ENCODE measurements at regions not wholly inside any gene's neighbourhood (a gene's known extent, or its start where the extent isn't known, plus 50 kb on each side); places are given as distances from the start of the nearest gene placed in this dataset.

DNA sequence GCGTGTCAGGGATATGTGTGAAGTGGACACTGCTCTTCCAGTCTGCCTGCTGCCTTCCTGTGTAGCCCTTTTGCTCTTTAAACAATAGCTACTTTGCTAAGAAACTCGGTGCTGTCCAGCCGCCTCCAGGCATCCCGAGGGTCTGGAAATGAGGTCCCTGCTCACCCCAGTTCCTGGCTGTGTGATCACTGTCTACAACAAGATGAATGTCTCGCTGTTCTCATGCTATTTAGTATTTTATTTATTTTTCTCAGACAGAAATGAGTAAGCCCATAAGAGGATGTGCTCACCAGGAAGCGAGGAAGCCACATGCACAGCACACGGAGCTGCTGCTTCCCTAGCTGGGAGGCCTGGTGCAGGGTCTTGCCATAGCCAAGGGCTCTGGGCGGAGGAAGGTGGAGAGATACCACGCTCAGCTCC is 167.0 kb upstream of the PITRM1 start:
- Mint-ChIP-seq H3K9me3 (no peaks in the 10 kb centered on the region), H3K27me3 (peaks cover 4% of the 10 kb centered on the region), H3K4me1 (no peaks in the 10 kb centered on the region), H3K27ac (no peak overlapping the region), H3K4me3 (no peak overlapping the region), H3K36me3 (no peaks in the 10 kb centered on the region)
- Histone ChIP-seq H3K9me3 (ENCODE audit: control insufficient read depth in 2 of 2, low read length in 2 of 2) (no peaks in the 10 kb centered on the region), H3K27me3 (ENCODE audit: control insufficient read depth, insufficient read depth, low read length) (peaks cover 8% of the 10 kb centered on the region), H3K27ac (ENCODE audit: insufficient read depth, low read length, poor library complexity, severe bottlenecking) (no peak overlapping the region), H3K36me3 (ENCODE audit: control insufficient read depth, insufficient read depth, low read length) (no peaks in the 10 kb centered on the region), H3K4me3 (ENCODE audit: low read depth, low read length) (no peak overlapping the region), H3K4me1 (ENCODE audit: control insufficient read depth, insufficient read depth, low read length, poor library complexity, severe bottlenecking) (no peaks in the 10 kb centered on the region)
- ATAC-seq (ENCODE audit: low read depth in 2 of 2) (no peak), DNase-seq (no peak)

DNA sequence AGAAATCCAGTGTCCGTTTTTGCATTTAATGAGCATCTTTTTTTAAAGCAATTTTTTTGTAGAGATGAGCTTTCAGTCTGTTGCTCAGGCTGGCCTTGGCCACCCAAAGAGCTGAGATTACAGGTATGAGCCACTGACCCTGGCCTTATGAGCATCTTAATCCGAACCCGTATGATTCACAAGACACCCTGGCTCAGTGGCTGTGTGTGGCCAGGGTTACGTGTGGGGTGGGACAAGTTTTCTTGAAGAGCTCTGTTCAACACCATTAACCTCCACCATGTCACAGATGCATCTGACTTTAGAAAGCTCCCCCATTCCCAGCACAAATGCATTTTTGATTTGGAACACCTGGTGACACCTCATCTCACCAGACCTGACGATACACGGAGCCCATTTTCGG is 166.5 kb upstream of the PITRM1 start:
- Histone ChIP-seq H3K27me3 (ENCODE audit: control insufficient read depth, insufficient read depth, low read length) (peaks cover 8% of the 10 kb centered on the region), H3K9me3 (ENCODE audit: control insufficient read depth in 2 of 2, low read length in 2 of 2) (no peaks in the 10 kb centered on the region), H3K36me3 (ENCODE audit: control insufficient read depth, insufficient read depth, low read length) (no peaks in the 10 kb centered on the region), H3K27ac (ENCODE audit: insufficient read depth, low read length, poor library complexity, severe bottlenecking) (no peak overlapping the region), H3K4me3 (ENCODE audit: low read depth, low read length) (no peak overlapping the region), H3K4me1 (ENCODE audit: control insufficient read depth, insufficient read depth, low read length, poor library complexity, severe bottlenecking) (no peaks in the 10 kb centered on the region)
- Mint-ChIP-seq H3K9me3 (no peaks in the 10 kb centered on the region), H3K27me3 (peaks cover 4% of the 10 kb centered on the region), H3K4me3 (no peak overlapping the region), H3K4me1 (no peaks in the 10 kb centered on the region), H3K27ac (no peak overlapping the region), H3K36me3 (no peaks in the 10 kb centered on the region)
- no peak for DNase-seq
- ATAC-seq (ENCODE audit: low read depth in 2 of 2), result no peak

DNA sequence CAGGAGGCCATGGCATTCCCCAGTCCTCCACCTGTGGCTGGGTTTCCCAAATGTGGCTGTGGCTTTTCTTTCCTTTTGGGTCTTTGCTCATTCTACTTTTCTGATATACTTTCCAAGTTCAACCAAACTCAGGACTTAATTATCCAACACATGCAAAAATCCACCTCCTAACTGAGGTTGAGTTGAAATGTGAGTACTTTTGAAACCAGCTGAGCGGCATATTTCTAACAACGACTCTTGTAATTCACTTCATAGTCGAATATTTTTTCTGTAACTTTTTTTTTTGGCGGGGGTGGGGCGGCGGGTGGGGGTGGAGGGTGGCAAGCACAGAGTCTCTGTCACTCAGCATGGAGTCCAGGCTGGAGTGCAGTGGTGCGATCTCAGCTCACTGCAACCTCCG is 165.2 kb upstream of the PITRM1 start:
- H3K9me3 Mint-ChIP-seq, result peaks cover 0 to 3% (median 0%) of the 10 kb centered on the region in 7 donors
- DNase-seq (no peak), ATAC-seq (ENCODE audit: low read depth in 2 of 2) (no peak)
- Histone ChIP-seq H3K27me3 (ENCODE audit: control insufficient read depth, insufficient read depth, low read length) (peaks cover 8% of the 10 kb centered on the region), H3K4me1 (ENCODE audit: control insufficient read depth, insufficient read depth, low read length, poor library complexity, severe bottlenecking) (no peaks in the 10 kb centered on the region), H3K9me3 (ENCODE audit: control insufficient read depth in 2 of 2, low read length in 2 of 2) (no peaks in the 10 kb centered on the region), H3K36me3 (ENCODE audit: control insufficient read depth, insufficient read depth, low read length) (no peaks in the 10 kb centered on the region), H3K27ac (ENCODE audit: insufficient read depth, low read length, poor library complexity, severe bottlenecking) (no peak overlapping the region), H3K4me3 (ENCODE audit: low read depth, low read length) (no peak overlapping the region)
- H3K27ac Mint-ChIP-seq, result no peak overlapping the region
- no peak overlapping the region for H3K4me3 Mint-ChIP-seq
- no peaks in the 10 kb centered on the region for H3K4me1 Mint-ChIP-seq
- H3K27me3 Mint-ChIP-seq, result peaks cover 4% of the 10 kb centered on the region
- H3K36me3 Mint-ChIP-seq, result no peaks in the 10 kb centered on the region

DNA sequence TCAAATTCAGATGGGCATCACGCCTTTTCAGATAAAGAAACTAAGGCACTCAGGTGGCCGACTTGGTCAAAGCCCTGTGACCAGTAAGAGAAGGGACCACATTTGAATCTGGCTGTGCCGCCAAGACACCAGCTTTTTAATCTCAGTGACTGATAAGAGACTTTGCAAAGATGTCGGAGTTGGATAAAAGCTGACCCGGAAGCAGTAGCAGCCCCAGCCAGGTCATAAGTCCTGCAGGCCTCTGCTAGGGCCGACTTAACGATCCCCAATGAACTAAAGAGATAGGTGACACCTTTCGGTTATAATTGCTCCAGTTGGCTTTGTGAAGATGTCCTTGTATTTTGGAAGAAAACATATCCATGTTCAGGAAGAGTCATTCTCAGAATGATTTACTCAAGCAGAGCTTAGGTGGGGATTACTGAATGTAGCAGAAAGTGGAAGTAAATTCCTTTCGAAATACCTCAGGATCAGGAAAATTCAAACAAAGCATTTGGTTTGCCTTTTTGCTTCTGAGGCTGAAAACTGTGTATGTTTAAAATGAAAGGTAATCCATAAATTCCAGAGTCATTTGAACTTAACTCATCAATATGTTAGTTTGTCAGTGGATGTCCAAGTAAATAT is 164.2 kb upstream of the PITRM1 start:
- Histone ChIP-seq H3K27ac (ENCODE audit: insufficient read depth, low read length, poor library complexity, severe bottlenecking) (no peak overlapping the region), H3K27me3 (ENCODE audit: control insufficient read depth, insufficient read depth, low read length) (peaks cover 8% of the 10 kb centered on the region), H3K4me3 (ENCODE audit: low read depth, low read length) (no peak overlapping the region), H3K9me3 (ENCODE audit: control insufficient read depth in 2 of 2, low read length in 2 of 2) (no peaks in the 10 kb centered on the region), H3K36me3 (ENCODE audit: control insufficient read depth, insufficient read depth, low read length) (no peaks in the 10 kb centered on the region), H3K4me1 (ENCODE audit: control insufficient read depth, insufficient read depth, low read length, poor library complexity, severe bottlenecking) (no peaks in the 10 kb centered on the region)
- DNase-seq (no peak), ATAC-seq (ENCODE audit: low read depth in 2 of 2) (no peak)
- Mint-ChIP-seq H3K4me1 (no peaks in the 10 kb centered on the region), H3K27me3 (peaks cover 4% of the 10 kb centered on the region), H3K36me3 (no peaks in the 10 kb centered on the region), H3K9me3 (peaks cover 0 to 3% (median 0%) of the 10 kb centered on the region in 7 donors), H3K4me3 (no peak overlapping the region), H3K27ac (no peak overlapping the region)

DNA sequence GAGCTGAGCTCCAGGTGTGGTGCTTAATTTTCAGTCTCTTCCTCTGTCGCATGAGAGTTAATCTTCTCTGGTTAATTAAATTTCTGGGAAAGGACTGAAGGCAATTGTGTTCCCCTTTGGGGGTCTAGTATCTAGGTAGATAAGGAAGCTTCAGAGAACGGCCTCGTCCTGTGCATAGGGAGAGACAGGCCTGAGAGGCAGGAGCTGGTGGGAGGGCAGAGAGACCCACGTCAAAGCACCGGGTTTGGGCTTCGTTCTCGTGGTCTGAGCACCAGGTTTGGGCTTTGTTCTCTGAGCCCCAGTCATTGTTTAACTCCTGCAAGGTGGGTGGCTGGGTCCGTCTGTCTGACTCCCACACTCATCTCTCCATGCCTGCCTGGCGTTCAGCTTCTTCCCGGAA is 160.8 kb upstream of the PITRM1 start:
- H3K9me3 Mint-ChIP-seq, result peaks cover 0 to 3% (median 0%) of the 10 kb centered on the region in 7 donors
- H3K27ac ChIP-seq (ENCODE audit: insufficient read depth, low read length, poor library complexity, severe bottlenecking), result no peak overlapping the region
- H3K9me3 ChIP-seq (ENCODE audit: control insufficient read depth in 2 of 2, low read length in 2 of 2), result no peaks in the 10 kb centered on the region
- no peaks in the 10 kb centered on the region for H3K36me3 Mint-ChIP-seq
- no peaks in the 10 kb centered on the region for H3K4me1 ChIP-seq (ENCODE audit: control insufficient read depth, insufficient read depth, low read length, poor library complexity, severe bottlenecking)
- H3K36me3 ChIP-seq (ENCODE audit: control insufficient read depth, insufficient read depth, low read length), result no peaks in the 10 kb centered on the region
- ATAC-seq (ENCODE audit: low read depth in 2 of 2) (no peak), DNase-seq (no peak)
- H3K27me3 ChIP-seq (ENCODE audit: control insufficient read depth, insufficient read depth, low read length), result peaks cover 2% of the 10 kb centered on the region
- no peaks in the 10 kb centered on the region for H3K4me1 Mint-ChIP-seq
- no peak overlapping the region for H3K4me3 ChIP-seq (ENCODE audit: low read depth, low read length)
- H3K4me3 Mint-ChIP-seq, result no peak overlapping the region
- H3K27me3 Mint-ChIP-seq, result peaks cover 4% of the 10 kb centered on the region
- no peak overlapping the region for H3K27ac Mint-ChIP-seq

DNA sequence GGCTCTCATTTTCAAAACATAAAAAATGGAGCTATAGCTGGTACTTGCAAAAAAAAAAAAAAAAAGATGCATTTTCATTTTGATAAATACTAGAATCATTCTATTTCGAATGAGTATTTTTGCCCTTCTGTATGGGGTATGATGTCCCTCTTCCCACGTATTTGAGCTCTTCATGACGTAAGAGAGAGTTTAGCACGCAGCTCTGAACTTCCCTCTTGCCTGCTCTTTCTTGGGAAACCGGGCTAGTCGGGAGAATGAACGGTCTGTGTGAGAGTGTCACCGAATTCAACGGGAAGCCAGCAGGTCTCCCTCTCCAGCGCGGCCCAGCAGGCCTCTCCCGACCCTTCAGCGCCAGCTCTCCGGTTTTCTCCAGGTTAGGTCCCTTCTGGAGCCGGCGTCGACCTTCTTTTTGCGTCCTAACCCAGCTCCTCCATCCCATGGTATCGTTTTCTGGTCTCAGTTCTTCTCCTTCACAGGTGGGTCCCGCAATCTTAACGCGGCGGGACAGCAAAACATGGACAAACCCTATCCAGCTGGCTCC is 159.2 kb upstream of the PITRM1 start:
- no peaks in the 10 kb centered on the region for H3K36me3 ChIP-seq (ENCODE audit: control insufficient read depth, insufficient read depth, low read length)
- no peak overlapping the region for H3K27ac ChIP-seq (ENCODE audit: insufficient read depth, low read length, poor library complexity, severe bottlenecking)
- H3K4me3 ChIP-seq (ENCODE audit: low read depth, low read length), result no peak overlapping the region
- DNase-seq (no peak), ATAC-seq (ENCODE audit: low read depth in 2 of 2) (no peak)
- H3K27me3 ChIP-seq (ENCODE audit: control insufficient read depth, insufficient read depth, low read length), result peaks cover 1% of the 10 kb centered on the region
- Mint-ChIP-seq H3K9me3 (peaks cover 0 to 3% (median 0%) of the 10 kb centered on the region in 7 donors), H3K27me3 (peaks cover 4% of the 10 kb centered on the region), H3K27ac (no peak overlapping the region), H3K36me3 (no peaks in the 10 kb centered on the region), H3K4me1 (no peaks in the 10 kb centered on the region), H3K4me3 (no peak overlapping the region)
- no peaks in the 10 kb centered on the region for H3K9me3 ChIP-seq (ENCODE audit: control insufficient read depth in 2 of 2, low read length in 2 of 2)
- no peaks in the 10 kb centered on the region for H3K4me1 ChIP-seq (ENCODE audit: control insufficient read depth, insufficient read depth, low read length, poor library complexity, severe bottlenecking)

DNA sequence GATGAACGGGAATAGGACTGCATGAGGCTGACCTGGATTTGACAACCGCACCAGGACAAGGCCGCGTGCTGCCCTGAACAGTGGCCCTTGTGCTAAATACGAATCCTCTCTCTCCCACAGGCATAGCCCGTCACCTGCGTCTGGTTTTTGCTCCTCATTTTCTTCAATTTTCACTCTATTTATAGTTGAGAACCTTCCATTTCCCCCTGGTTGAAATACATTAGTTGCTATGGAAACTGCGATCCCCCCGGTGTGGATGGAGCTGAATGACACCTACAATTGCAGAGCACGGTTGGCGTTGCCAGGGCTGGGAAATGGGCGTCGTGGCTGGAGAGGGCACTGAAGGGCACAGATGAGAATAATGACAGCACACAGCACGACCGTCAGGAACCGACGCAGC is 158.6 kb upstream of the PITRM1 start:
- ATAC-seq (ENCODE audit: low read depth in 2 of 2) (no peak), DNase-seq (no peak)
- Histone ChIP-seq H3K9me3 (ENCODE audit: control insufficient read depth in 2 of 2, low read length in 2 of 2) (no peaks in the 10 kb centered on the region), H3K27ac (ENCODE audit: insufficient read depth, low read length, poor library complexity, severe bottlenecking) (no peak overlapping the region), H3K27me3 (ENCODE audit: control insufficient read depth, insufficient read depth, low read length) (peaks cover 1% of the 10 kb centered on the region), H3K4me3 (ENCODE audit: low read depth, low read length) (no peak overlapping the region), H3K36me3 (ENCODE audit: control insufficient read depth, insufficient read depth, low read length) (no peaks in the 10 kb centered on the region), H3K4me1 (ENCODE audit: control insufficient read depth, insufficient read depth, low read length, poor library complexity, severe bottlenecking) (no peaks in the 10 kb centered on the region)
- no peaks in the 10 kb centered on the region for H3K36me3 Mint-ChIP-seq
- H3K4me3 Mint-ChIP-seq, result no peak overlapping the region
- no peak overlapping the region for H3K27ac Mint-ChIP-seq
- peaks cover 0 to 3% (median 0%) of the 10 kb centered on the region in 7 donors for H3K9me3 Mint-ChIP-seq
- H3K4me1 Mint-ChIP-seq, result no peaks in the 10 kb centered on the region
- peaks cover 7% of the 10 kb centered on the region for H3K27me3 Mint-ChIP-seq

DNA sequence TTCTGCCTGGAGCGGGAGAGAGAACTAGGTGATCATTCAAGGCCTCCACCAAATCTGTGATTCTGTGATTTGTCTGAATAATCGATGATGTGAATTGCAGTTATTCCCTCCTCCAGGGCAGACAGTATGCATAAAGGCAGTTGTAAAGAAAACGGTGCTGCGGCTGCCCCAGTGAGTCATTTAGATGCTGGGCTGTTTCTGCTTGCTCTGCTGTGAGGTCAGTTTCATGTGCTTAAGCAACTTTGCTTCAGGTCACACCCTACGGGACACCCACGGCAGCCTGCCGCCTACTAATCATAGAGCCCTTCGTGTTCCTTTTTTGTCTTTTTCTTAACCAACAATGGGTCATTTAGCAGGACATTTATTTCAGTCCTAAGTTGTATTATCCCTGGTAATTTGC is 158.1 kb upstream of the PITRM1 start:
- H3K36me3 Mint-ChIP-seq, result no peaks in the 10 kb centered on the region
- H3K9me3 ChIP-seq (ENCODE audit: control insufficient read depth in 2 of 2, low read length in 2 of 2), result no peaks in the 10 kb centered on the region
- no peak overlapping the region for H3K4me3 Mint-ChIP-seq
- no peaks in the 10 kb centered on the region for H3K4me1 ChIP-seq (ENCODE audit: control insufficient read depth, insufficient read depth, low read length, poor library complexity, severe bottlenecking)
- H3K27me3 ChIP-seq (ENCODE audit: control insufficient read depth, insufficient read depth, low read length), result peaks cover 1% of the 10 kb centered on the region
- H3K36me3 ChIP-seq (ENCODE audit: control insufficient read depth, insufficient read depth, low read length), result no peaks in the 10 kb centered on the region
- no peak overlapping the region for H3K4me3 ChIP-seq (ENCODE audit: low read depth, low read length)
- H3K27ac Mint-ChIP-seq, result no peak overlapping the region
- no peak for DNase-seq
- H3K27ac ChIP-seq (ENCODE audit: insufficient read depth, low read length, poor library complexity, severe bottlenecking), result no peak overlapping the region
- peaks cover 0 to 3% (median 0%) of the 10 kb centered on the region in 7 donors for H3K9me3 Mint-ChIP-seq
- peaks cover 8% of the 10 kb centered on the region for H3K27me3 Mint-ChIP-seq
- H3K4me1 Mint-ChIP-seq, result no peaks in the 10 kb centered on the region
- ATAC-seq (ENCODE audit: low read depth in 2 of 2), result no peak
